HG02885 (cell line): ENCODE measurements at regions not wholly inside any gene's neighbourhood (a gene's known extent, or its start where the extent isn't known, plus 50 kb on each side); places are given as distances from the start of the nearest gene placed in this dataset.
"Not testable (repeated sequence)": the region's sequence is repeated elsewhere in the genome, so short reads cannot be mapped to it uniquely, and the experiment has no call there.

Experiments
- ATAC-seq: cut with Tn5 transposase; IDR thresholded peaks from one replicate; pipeline ENCODE4 v1.9.1; 2021; ENCODE audit warnings: mild to moderate bottlenecking; ENCODE audit not compliant: unreplicated experiment, poor library complexity

DNA sequence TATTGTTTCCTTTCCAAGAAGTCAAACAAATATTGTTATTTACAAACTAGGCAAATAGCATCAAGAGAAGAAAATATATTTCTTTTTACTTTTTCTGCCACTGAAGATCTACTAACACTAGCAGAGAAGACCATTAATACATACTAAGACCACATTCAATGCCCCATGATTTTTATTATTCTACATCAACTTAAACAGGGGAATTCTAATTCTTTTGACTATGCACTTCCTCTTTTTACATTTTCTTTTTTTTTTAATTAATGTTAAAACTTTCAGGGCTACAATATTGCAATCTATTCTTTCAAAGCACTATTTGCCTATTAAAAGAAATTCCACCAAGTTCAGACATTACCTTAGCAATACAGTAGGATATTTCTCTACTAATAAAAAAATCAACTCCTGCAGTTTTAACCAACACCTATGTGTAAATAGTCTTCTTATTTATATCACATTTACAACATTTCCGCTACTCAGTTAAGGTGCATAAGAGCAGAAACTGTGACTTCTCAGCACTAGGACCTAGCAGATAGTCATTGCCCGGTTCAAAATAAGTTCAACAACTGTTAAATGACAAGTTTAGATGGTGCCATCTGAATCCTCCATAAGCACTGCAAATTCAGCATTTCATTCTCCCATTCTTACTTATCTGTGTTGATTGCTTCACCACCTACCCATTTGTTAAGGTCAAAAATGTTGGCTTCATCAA is 513.5 kb downstream of the TTLL7 start:
- ATAC-seq = peak; percentile 34

DNA sequence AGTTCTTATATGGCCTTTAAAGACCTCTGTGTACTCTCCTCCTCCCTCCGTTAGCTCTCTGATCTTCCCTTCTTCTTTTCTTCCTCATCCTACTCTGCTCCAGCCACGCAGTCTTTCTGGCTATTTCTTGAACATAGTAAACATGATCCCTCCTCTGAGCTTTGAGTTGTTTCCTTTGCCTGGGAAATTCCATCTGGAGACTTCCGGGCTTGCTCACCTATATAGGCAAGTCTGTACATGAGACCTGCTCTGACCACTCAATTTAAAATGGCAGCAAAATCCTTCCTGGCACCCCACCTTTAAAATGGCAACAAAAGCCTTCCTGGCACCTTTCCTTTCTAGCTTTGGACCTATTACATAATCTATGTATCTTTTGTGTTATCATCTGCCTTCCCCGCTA is 517.6 kb downstream of the TTLL7 start:
- ATAC-seq = not testable (repeated sequence)

- peak; percentile 79 for ATAC-seq
These were observed 519.2 kb downstream of the TTLL7 start for GRCh38 chr1:83479591-83480239.

- ATAC-seq = not testable (repeated sequence)
These were observed 520.8 kb downstream of the TTLL7 start for GRCh38 chr1:83478127-83478526.

DNA sequence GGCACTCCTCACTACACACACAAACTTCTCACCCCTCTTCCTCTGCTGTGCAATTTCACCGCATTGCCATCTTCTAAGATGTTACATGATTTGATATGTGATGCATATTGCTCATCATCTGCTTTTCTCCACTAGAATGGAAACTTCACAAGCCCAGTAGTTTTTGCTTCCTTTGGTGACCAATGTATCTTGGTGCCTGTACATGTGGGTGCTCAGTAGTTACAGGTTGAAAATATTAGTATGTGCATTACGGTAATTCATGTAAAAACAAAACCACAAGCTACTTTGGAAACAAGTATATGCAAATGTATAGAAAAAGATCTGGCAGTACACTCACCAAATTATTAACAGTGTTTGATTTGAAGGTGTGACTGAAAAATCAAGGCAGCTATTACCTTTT is 522.4 kb downstream of the TTLL7 start:
- ATAC-seq = peak; percentile 42

- not testable (repeated sequence) for ATAC-seq
These were observed 524.0 kb downstream of the TTLL7 start for GRCh38 chr1:83474946-83475345.

DNA sequence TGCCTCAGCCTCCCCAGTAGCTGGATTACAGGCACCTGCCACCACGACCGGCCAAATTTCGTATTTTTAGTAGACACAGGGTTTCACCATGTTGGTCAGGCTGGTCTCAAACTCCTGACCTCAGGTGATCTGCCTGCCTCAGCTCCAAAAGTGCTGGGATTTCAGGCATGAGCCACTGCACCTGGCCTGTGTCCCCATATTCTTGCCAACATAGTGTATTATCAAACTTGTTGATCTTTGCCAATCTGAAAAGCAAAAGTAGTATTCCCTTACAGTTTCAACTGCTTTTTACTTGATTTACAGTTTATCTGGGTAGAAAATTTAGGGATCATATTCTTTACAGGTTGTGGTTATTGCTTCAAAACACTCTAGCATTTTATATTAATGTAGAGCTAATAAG is 524.9 kb downstream of the TTLL7 start:
- ATAC-seq = not testable (repeated sequence)

GRCh38 chr1:83472066-83472465 is 526.9 kb downstream of the TTLL7 start:
- ATAC-seq = not testable (repeated sequence)

DNA sequence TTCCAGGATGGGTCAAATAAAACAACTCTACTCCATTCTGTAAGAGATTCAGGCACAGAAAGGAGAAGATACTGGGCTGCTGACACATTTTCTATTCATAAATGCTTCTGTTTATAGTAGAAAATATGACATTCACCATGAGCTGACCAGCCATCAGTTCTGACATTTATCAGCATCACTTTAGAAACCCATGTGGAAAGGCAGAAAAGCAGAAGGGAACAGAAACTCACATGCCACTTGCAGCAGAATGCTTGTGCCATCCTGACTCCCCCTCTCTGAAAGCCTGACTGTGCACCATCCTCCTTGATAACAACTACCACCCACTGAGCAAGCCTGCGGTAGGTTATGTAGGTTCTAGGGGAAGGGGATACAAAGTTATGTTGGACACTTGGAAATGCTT is 527.7 kb downstream of the TTLL7 start:
- peak; percentile 49 for ATAC-seq

DNA sequence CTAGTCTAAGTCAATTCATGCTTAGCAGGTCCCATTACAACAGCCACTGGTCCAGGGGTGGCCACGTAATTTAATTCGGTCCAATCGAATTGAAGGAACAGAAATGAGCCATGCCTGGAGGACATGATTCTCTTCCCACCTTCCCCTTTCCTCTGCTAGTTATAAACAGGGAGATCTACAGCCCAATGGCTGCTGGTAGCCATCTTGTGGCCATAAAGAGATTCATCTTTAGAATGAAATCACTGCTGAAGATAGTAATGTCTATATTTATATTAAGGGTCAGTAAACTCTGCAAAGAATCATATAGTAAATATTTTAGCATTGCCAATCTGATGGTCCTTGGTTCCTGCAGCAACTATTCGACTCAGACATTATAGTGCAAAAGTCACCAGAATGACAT is 530.6 kb downstream of the TTLL7 start:
- not testable (repeated sequence) for ATAC-seq

DNA sequence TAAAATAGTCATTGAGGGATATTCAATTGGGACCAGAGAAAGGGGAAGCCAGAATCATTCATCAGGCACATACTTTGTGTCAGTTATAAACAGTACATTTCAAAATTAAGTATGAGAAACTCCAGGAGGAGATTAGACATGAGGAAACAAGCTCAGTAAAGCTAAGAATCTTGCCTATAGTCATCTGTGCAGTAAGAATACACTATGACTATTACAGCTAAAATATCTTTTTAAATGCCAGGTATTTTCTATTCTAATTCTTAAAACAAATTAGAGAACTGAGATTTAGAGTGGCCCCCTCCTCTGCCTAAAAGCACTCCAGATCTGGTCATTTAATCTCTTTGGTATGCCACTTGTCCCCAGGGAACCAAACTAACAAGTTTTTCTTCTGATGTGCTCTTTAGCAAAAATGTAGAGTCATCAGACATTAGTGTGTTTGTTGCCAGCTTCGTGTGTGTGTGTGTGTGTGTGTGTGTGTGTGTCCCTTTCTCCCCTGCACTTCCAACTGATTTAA is 541.1 kb downstream of the TTLL7 start:
- not testable (repeated sequence) for ATAC-seq

GRCh38 chr1:83457281-83457680 is 541.7 kb downstream of the TTLL7 start:
- ATAC-seq = not testable (repeated sequence)

DNA sequence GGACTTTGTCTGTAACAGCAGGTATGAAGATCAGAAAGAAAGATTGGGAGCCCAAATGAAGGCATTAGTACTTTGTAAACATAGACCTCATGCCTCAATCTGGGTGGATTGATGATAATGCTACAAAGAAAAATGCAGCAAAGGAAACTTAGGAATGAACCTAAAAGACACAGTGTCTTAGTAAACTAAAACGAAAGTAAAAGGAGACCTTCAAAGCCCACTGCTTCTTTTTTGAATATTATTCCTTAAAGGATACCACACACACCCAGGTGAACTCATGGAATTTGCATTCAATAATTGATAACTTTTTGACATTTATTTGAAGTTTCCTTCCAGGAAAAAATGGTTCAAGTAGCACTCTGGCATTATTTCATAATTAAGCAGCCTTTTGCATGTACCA is 543.2 kb downstream of the TTLL7 start:
- ATAC-seq = not testable (repeated sequence)

GRCh38 chr1:83445873-83446272 is 553.1 kb downstream of the TTLL7 start:
- not testable (repeated sequence) for ATAC-seq

- ATAC-seq = not testable (repeated sequence)
These were observed 556.5 kb downstream of the TTLL7 start for GRCh38 chr1:83442412-83442811.

DNA sequence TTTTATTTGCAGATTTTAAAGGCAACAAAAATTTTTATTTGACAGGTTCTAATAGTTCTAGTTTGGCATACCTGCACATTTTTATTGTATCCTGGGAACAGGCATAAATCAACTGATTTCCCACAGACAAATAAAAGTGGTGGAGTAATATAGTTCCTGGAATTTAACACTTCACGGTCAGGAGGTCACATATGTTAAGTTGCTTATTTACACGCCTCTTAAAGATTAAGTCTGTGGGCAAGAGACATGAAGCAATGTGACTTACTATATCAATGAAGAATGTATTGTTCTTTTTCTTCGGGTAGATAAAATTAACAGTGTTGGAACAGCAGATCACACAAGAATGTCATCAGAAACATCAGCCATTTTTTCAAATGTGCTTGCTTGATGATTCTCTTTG is 558.3 kb downstream of the TTLL7 start:
- not testable (repeated sequence) for ATAC-seq

GRCh38 chr1:83440021-83440420 is 558.9 kb downstream of the TTLL7 start:
- not testable (repeated sequence) for ATAC-seq

GRCh38 chr1:83438316-83438715 is 560.6 kb downstream of the TTLL7 start:
- not testable (repeated sequence) for ATAC-seq

DNA sequence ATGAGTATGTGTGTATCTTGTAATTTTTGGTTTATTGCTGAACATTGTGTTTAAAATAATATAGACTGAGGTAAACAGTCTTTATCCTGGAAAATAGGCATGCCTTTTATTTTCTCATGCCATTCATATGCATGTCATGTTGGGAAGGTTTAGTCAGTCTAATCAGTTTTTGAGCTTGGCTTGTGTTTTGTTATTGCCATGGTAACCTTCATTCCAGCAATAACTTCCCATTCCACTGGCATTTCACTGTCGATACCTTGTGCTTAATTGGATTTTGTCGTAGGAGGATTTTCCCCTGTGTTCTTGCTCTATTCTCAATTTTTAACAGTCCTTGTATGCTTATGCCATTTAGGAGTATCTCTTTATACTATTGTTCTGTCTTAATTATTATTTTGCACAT is 563.6 kb downstream of the TTLL7 start:
- ATAC-seq = not testable (repeated sequence)

DNA sequence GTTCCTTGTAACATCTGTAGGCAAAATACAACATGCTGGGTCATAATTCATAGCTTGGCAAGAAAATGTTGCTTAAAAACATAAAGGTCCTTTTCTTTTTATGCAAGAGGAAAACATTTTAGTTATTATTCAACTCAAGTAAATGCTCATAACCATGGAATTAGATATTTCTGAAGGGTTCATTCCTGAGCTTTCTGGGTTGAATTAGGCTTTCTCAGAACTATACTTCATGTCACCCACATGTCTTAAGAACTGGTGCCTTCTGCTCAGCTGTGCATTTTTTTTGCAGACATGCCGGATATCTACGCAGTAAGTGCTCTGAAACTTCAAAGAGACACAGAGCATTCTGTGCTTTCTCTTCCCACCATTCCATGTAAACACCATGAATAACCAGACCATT is 571.4 kb downstream of the TTLL7 start:
- ATAC-seq = not testable (repeated sequence)

DNA sequence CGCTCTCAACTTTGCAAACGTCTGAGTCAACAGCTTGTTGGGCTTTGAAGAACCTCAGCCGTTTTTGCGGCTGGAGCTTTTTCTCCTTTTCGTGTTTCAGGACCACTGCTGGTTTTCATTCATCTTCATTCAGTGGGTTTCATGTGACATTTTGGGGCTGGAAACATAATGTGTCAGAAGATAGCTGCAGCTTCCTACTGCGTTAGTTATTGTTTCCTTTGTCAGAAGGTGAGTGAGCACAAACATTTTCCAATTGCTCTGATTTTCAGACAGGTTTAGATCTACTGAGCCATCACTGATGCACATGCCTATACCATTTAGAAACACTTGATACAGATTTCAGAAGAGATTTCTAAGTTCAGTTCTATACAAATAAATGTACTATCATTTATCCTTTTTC is 575.5 kb downstream of the TTLL7 start:
- ATAC-seq = not testable (repeated sequence)

DNA sequence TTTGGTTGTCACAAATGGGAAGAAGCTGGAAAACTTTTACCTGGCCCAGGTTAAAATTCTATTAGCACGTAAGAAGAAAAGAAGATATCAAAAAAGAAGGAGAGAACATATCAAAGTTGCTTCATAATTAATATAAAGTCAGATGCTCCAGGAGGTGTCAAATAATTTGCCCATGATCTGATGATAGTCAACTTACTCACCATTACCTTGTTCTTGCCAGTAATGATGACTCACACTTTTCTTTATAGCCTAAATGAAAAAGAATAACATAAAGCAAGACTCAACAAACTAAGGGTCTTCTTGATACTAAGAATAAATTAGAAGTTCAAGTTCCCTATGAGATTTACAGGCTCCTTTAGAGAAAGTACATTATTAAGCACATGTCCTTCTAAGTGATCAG is 580.4 kb downstream of the TTLL7 start:
- no peak for ATAC-seq
